ENCODE measurements at regions not wholly inside any gene's neighbourhood (a gene's known extent, or its start where the extent isn't known, plus 50 kb on each side); places are given as distances from the start of the nearest gene placed in this dataset.
"Not testable (repeated sequence)": the region's sequence is repeated elsewhere in the genome, so short reads cannot be mapped to it uniquely, and the experiment has no call there.

DNA sequence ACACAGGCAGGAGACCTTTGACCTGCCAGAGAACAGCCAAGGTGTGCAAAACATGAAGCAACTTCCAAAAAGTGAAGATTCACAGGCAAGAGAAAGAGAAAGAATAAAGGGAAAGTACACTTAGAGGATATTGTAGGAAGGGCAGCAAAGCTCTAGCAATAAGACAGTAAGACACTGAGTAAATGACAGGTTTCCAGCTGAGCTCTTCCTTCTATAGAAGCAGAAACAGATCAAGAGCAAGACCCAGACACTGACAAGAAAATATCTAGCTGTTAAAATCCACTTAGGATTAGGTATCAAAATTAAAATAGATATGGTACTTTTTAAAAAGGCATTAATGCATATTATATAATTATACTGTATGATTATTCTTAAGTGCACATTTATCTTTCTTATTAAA lies 333.4 kb downstream of the RAP2B start:
- Histone ChIP-seq H4K91ac (ENCODE audit: low read depth, low read length, poor library complexity) (no peak overlapping the region), H2BK12ac (ENCODE audit: low read length) (no peak overlapping the region), H3K14ac (ENCODE audit: low read length) (no peak overlapping the region), H2AK5ac (ENCODE audit: low read depth, low read length) (no peak overlapping the region), H3K79me1 (ENCODE audit: low read depth, low read length) (no peaks in the 10 kb centered on the region), H3K4ac (ENCODE audit: low read length) (no peak overlapping the region), H3K36me3 (replicated peaks in 1 of 2; ENCODE audit: control insufficient read depth in 2 of 2, insufficient read depth in 2 of 2, low read length in 2 of 2) (no peaks in the 10 kb centered on the region), H3K9me3 (replicated peaks in 1 of 2; ENCODE audit: control insufficient read depth in 2 of 2, insufficient read depth in 1 of 2, low read depth in 1 of 2, low read length in 2 of 2) (no peaks in the 10 kb centered on the region), H4K8ac (ENCODE audit: low read depth, low read length) (no peak overlapping the region), H2AFZ (ENCODE audit: low read length) (no peak overlapping the region), H3K9ac (ENCODE audit: low read depth, low read length, poor library complexity) (no peak overlapping the region), H2BK120ac (ENCODE audit: low read depth, low read length) (no peak overlapping the region), H3K4me3 (ENCODE audit: low read length in 2 of 2) (no peak overlapping the region), H2BK15ac (ENCODE audit: low read length) (no peak overlapping the region), H3K4me1 (ENCODE audit: control insufficient read depth in 2 of 2, insufficient read depth in 1 of 2, low read depth in 1 of 2, low read length in 2 of 2) (peaks cover 0 to 3% of the 10 kb centered on the region in 2 donors), H3K18ac (ENCODE audit: low read length) (no peak overlapping the region), H2BK5ac (ENCODE audit: low read length) (no peak overlapping the region), H3K23ac (ENCODE audit: low read depth, low read length, poor library complexity) (no peak overlapping the region), H3K4me2 (ENCODE audit: insufficient read depth, low read length, poor library complexity, severe bottlenecking) (no peak overlapping the region), H3K27ac (replicated peaks; ENCODE audit: low read length) (no peak overlapping the region), H3K27me3 (ENCODE audit: control insufficient read depth in 3 of 3, insufficient read depth in 3 of 3, low read depth in 1 of 3, low read length in 3 of 3) (no peaks in the 10 kb centered on the region)
- DNase-seq (ENCODE audit: low spot score), result no peak

DNA sequence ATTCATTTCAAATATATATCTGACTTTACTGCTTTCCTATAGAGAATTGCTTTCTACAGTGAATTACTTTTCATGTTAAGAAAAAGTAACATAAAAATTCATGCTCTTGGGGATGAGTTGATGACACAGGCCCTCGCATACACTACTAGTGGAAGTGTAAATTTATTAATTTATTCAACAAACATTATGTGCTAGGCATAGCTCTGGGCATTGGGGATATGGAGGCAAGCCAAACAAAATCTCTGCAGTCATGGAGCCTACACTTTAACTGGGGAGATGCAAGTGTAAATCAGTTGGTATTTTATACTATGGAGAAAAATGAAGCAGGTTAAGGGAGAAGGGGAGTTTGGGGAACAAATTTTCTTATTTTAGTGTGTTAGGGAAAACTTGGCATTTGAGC lies 340.7 kb downstream of the RAP2B start:
- Histone ChIP-seq H2BK120ac (ENCODE audit: low read depth, low read length) (no peak overlapping the region), H4K8ac (ENCODE audit: low read depth, low read length) (no peak overlapping the region), H3K9ac (ENCODE audit: low read depth, low read length, poor library complexity) (no peak overlapping the region), H2AFZ (ENCODE audit: low read length) (no peak overlapping the region), H2AK5ac (ENCODE audit: low read depth, low read length) (no peak overlapping the region), H3K9me3 (replicated peaks in 1 of 2; ENCODE audit: control insufficient read depth in 2 of 2, insufficient read depth in 1 of 2, low read depth in 1 of 2, low read length in 2 of 2) (no peaks in the 10 kb centered on the region), H3K18ac (ENCODE audit: low read length) (no peak overlapping the region), H4K91ac (ENCODE audit: low read depth, low read length, poor library complexity) (no peak overlapping the region), H3K4me2 (ENCODE audit: insufficient read depth, low read length, poor library complexity, severe bottlenecking) (no peak overlapping the region), H3K23ac (ENCODE audit: low read depth, low read length, poor library complexity) (no peak overlapping the region), H3K14ac (ENCODE audit: low read length) (no peak overlapping the region), H3K79me1 (ENCODE audit: low read depth, low read length) (no peaks in the 10 kb centered on the region), H2BK12ac (ENCODE audit: low read length) (no peak overlapping the region), H3K4ac (ENCODE audit: low read length) (no peak overlapping the region), H3K36me3 (replicated peaks in 1 of 2; ENCODE audit: control insufficient read depth in 2 of 2, insufficient read depth in 2 of 2, low read length in 2 of 2) (no peaks in the 10 kb centered on the region), H2BK5ac (ENCODE audit: low read length) (no peak overlapping the region), H3K27me3 (ENCODE audit: control insufficient read depth in 3 of 3, insufficient read depth in 3 of 3, low read depth in 1 of 3, low read length in 3 of 3) (no peaks in the 10 kb centered on the region), H3K4me1 (ENCODE audit: control insufficient read depth in 2 of 2, insufficient read depth in 1 of 2, low read depth in 1 of 2, low read length in 2 of 2) (no peaks in the 10 kb centered on the region), H3K27ac (replicated peaks; ENCODE audit: low read length) (no peak overlapping the region), H3K4me3 (ENCODE audit: low read length in 2 of 2) (no peak overlapping the region), H2BK15ac (ENCODE audit: low read length) (no peak overlapping the region)
- no CpG with 5 or more reads among the region's 1 CpG for WGBS, 2 donors (ENCODE audit: extremely low coverage in 2 of 2, insufficient read length in 2 of 2, insufficient replicate concordance in 1 of 2)
- no peak for DNase-seq (ENCODE audit: low spot score)

DNA sequence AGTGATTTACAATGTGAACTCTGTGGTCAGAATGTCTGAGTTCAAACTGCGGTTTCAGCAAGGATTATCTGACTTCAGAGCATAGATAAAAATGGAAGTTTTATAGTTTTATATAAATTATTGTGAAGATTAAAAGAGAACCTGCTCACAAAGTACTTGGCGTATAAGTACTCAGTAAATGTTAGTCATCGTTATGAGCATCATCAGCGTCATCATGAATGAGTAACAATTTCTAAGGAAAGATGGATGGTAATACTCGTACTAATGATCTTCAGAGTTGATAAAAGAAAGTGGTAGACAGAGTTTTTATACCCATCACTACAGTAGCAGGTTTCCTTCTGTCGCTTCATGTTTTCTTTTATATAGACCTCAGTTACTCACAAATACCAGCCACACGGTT lies 341.8 kb downstream of the RAP2B start:
- Histone ChIP-seq H2BK5ac (ENCODE audit: low read length) (no peak overlapping the region), H2BK15ac (ENCODE audit: low read length) (no peak overlapping the region), H3K36me3 (replicated peaks in 1 of 2; ENCODE audit: control insufficient read depth in 2 of 2, insufficient read depth in 2 of 2, low read length in 2 of 2) (no peaks in the 10 kb centered on the region), H3K14ac (ENCODE audit: low read length) (no peak overlapping the region), H2AK5ac (ENCODE audit: low read depth, low read length) (no peak overlapping the region), H4K8ac (ENCODE audit: low read depth, low read length) (no peak overlapping the region), H3K4me1 (ENCODE audit: control insufficient read depth in 2 of 2, insufficient read depth in 1 of 2, low read depth in 1 of 2, low read length in 2 of 2) (no peaks in the 10 kb centered on the region), H3K27ac (replicated peaks; ENCODE audit: low read length) (no peak overlapping the region), H3K4ac (ENCODE audit: low read length) (no peak overlapping the region), H3K27me3 (ENCODE audit: control insufficient read depth in 3 of 3, insufficient read depth in 3 of 3, low read depth in 1 of 3, low read length in 3 of 3) (no peaks in the 10 kb centered on the region), H4K91ac (ENCODE audit: low read depth, low read length, poor library complexity) (no peak overlapping the region), H3K4me3 (ENCODE audit: low read length in 2 of 2) (no peak overlapping the region), H2BK120ac (ENCODE audit: low read depth, low read length) (no peak overlapping the region), H3K9me3 (replicated peaks in 1 of 2; ENCODE audit: control insufficient read depth in 2 of 2, insufficient read depth in 1 of 2, low read depth in 1 of 2, low read length in 2 of 2) (no peaks in the 10 kb centered on the region), H3K23ac (ENCODE audit: low read depth, low read length, poor library complexity) (no peak overlapping the region), H3K79me1 (ENCODE audit: low read depth, low read length) (no peaks in the 10 kb centered on the region), H3K4me2 (ENCODE audit: insufficient read depth, low read length, poor library complexity, severe bottlenecking) (no peak overlapping the region), H2AFZ (ENCODE audit: low read length) (no peak overlapping the region), H3K9ac (ENCODE audit: low read depth, low read length, poor library complexity) (no peak overlapping the region), H3K18ac (ENCODE audit: low read length) (no peak overlapping the region), H2BK12ac (ENCODE audit: low read length) (no peak overlapping the region)
- no CpG with 5 or more reads among the region's 7 CpGs for WGBS, 2 donors (ENCODE audit: extremely low coverage in 2 of 2, insufficient read length in 2 of 2, insufficient replicate concordance in 1 of 2)
- DNase-seq (ENCODE audit: low spot score), result no peak

DNA sequence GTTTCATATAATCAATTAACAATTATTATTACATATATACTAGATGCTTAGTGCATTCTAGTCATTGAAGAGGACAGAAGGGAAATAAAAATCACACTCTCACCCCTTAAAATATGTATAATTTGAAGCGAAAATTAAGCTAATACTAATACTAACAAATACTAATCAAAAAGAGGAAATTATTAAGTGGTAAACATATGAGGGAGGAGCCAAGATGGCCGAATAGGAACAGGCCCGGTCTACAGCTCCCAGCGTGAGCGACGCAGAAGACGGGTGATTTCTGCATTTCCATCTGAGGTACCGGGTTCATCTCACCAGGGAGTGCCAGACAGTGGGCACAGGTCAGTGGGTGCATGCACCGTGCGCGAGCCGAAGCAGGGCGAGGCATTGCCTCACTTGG lies 344.2 kb downstream of the RAP2B start:
- H2AK5ac ChIP-seq (ENCODE audit: low read depth, low read length); H3K18ac ChIP-seq (ENCODE audit: low read length); H2BK120ac ChIP-seq (ENCODE audit: low read depth, low read length); H3K23ac ChIP-seq (ENCODE audit: low read depth, low read length, poor library complexity); H3K4me3 ChIP-seq (ENCODE audit: low read length in 2 of 2); H3K79me1 ChIP-seq (ENCODE audit: low read depth, low read length); H3K9me3 ChIP-seq (replicated peaks in 1 of 2; ENCODE audit: control insufficient read depth in 2 of 2, insufficient read depth in 1 of 2, low read depth in 1 of 2, low read length in 2 of 2); H3K4ac ChIP-seq (ENCODE audit: low read length); H2BK15ac ChIP-seq (ENCODE audit: low read length); H2BK5ac ChIP-seq (ENCODE audit: low read length); H3K27ac ChIP-seq (replicated peaks; ENCODE audit: low read length); H2BK12ac ChIP-seq (ENCODE audit: low read length); H3K9ac ChIP-seq (ENCODE audit: low read depth, low read length, poor library complexity); H3K27me3 ChIP-seq (ENCODE audit: control insufficient read depth in 3 of 3, insufficient read depth in 3 of 3, low read depth in 1 of 3, low read length in 3 of 3); H3K14ac ChIP-seq (ENCODE audit: low read length); H4K91ac ChIP-seq (ENCODE audit: low read depth, low read length, poor library complexity); H3K36me3 ChIP-seq (replicated peaks in 1 of 2; ENCODE audit: control insufficient read depth in 2 of 2, insufficient read depth in 2 of 2, low read length in 2 of 2); DNase-seq (ENCODE audit: low spot score); H3K4me1 ChIP-seq (ENCODE audit: control insufficient read depth in 2 of 2, insufficient read depth in 1 of 2, low read depth in 1 of 2, low read length in 2 of 2); H4K8ac ChIP-seq (ENCODE audit: low read depth, low read length); H2AFZ ChIP-seq (ENCODE audit: low read length); H3K4me2 ChIP-seq (ENCODE audit: insufficient read depth, low read length, poor library complexity, severe bottlenecking): not testable (repeated sequence)
- no CpG with 5 or more reads among the region's 13 CpGs for WGBS, 2 donors (ENCODE audit: extremely low coverage in 2 of 2, insufficient read length in 2 of 2, insufficient replicate concordance in 1 of 2)
